ENCODE measurements at regions not wholly inside any gene's neighbourhood (a gene's known extent, or its start where the extent isn't known, plus 50 kb on each side); places are given as distances from the start of the nearest gene placed in this dataset.

- no peak for TF ChIP-seq EP300 (IDR thresholded peaks at IDR 0.05; ENCODE audit: borderline replicate concordance in 1 of 2, low read depth in 2 of 2, low read length in 2 of 2)
- TF ChIP-seq SP1 (IDR thresholded peaks at IDR 0.05; ENCODE audit: low read depth, low read length): no peak
- no peak for TF ChIP-seq CTCF (IDR thresholded peaks at IDR 0.05; ENCODE audit: control extremely low read depth in 1 of 3, insufficient read depth in 1 of 3, low read depth in 1 of 3, low read length in 3 of 3)
- TF ChIP-seq POLR2A (IDR thresholded peaks at IDR 0.05; ENCODE audit: control extremely low read depth in 1 of 2, low read depth in 2 of 2, low read length in 2 of 2): no peak
- no peak for TF ChIP-seq EZH2 (IDR thresholded peaks at IDR 0.05; ENCODE audit: low read depth, low read length, severe bottlenecking)
- no peak for TF ChIP-seq USF2 (IDR thresholded peaks at IDR 0.05; ENCODE audit: low read length)
Observed at GRCh38 chr2:33655626-33656320, 56.7 kb upstream of the FAM98A start.

All from H1 (cell line).